AG04449 (cell line): ENCODE measurements at regions not wholly inside any gene's neighbourhood (a gene's known extent, or its start where the extent isn't known, plus 50 kb on each side); places are given as distances from the start of the nearest gene placed in this dataset.
A peak's percentile ranks its signal among the peaks of the same experiment; 100 is the strongest.

Source experiments
- CTCF ChIA-PET: fragments of 350-600 bp; formaldehyde crosslinking; extraction: SDS; loops from one replicate; lab custom pipeline; 2021; ENCODE audit warnings: antibody characterized with exemption; lab: Yijun Ruan, JAX
- POLR2A ChIA-PET: fragments of 400-600, 350-600 bp; formaldehyde crosslinking; extraction: SDS; loops from one replicate; lab custom pipeline; 2020; ENCODE audit warnings: antibody characterized with exemption, inconsistent platforms; lab: Yijun Ruan, JAX
- DNase-seq: peaks from one replicate; pipeline ENCODE4 v3.0.0-alpha.2; 2010; ENCODE audit warnings: low read depth, low spot score
- H3K4me3 ChIP-seq: 2 replicates; pipeline ENCODE4 v1.5.1; 2011; ENCODE audit warnings: low read depth, mild to moderate bottlenecking, control low read depth, low read length
- TF ChIP-seq, protein P1 (sequence below): IDR thresholded peaks from one replicate; pipeline ENCODE4 v1.5.1; 2011; ENCODE audit warnings: mild to moderate bottlenecking, moderate library complexity, low read length, control low read depth, inconsistent platforms; ENCODE audit not compliant: insufficient read depth; ENCODE audit errors: missing control alignments

DNA sequence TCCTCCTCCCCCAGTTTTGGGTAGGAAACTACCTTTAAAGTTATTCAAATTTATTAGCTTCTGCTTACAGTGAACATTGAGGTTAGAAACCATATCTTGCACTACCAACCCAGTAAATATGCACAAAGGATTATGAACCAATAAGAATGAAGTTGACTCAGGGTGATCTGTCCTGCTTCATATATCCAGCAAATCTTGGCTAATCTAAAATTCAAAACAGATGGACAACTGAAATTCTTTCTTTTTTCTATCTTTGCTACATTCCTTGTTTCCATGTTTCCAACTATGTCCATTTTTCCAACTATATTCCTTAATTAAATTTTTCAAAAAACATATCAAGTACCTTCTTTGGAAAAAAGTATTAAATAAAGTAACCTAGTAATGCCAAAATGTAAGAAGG, 149.3 kb downstream of the FAM124B start:
- TF ChIP-seq, protein P1, sequence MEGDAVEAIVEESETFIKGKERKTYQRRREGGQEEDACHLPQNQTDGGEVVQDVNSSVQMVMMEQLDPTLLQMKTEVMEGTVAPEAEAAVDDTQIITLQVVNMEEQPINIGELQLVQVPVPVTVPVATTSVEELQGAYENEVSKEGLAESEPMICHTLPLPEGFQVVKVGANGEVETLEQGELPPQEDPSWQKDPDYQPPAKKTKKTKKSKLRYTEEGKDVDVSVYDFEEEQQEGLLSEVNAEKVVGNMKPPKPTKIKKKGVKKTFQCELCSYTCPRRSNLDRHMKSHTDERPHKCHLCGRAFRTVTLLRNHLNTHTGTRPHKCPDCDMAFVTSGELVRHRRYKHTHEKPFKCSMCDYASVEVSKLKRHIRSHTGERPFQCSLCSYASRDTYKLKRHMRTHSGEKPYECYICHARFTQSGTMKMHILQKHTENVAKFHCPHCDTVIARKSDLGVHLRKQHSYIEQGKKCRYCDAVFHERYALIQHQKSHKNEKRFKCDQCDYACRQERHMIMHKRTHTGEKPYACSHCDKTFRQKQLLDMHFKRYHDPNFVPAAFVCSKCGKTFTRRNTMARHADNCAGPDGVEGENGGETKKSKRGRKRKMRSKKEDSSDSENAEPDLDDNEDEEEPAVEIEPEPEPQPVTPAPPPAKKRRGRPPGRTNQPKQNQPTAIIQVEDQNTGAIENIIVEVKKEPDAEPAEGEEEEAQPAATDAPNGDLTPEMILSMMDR, result no peak
- peak; percentile 40 for DNase-seq
- ChIA-PET POLR2A (interaction anchor here (0.7 kb wide), 1 partner anchor 41 kb away, joined by 3 read pairs; no protein-coding TSS in a partner anchor), CTCF (no interaction called here)
- no peak overlapping the region for H3K4me3 ChIP-seq

DNA sequence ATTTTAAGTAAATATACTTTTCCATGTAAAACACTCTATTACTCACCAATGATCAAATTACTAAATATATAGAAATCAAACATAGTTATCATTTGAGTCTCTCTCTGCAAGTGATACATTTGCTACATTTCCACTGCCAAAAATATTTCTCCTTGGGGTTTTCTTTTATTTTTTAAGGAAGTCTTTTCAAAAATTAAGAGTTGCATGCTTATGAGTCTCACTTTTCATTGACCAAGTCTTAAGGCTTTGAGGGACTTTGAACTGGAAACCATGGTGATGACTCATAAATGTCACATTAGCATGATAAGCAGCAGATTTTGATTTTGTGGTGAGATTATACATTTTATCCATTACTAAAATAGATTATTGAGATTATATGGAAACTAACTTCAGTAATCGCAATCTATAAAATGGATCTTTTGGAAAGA, 152.9 kb downstream of the FAM124B start:
- ChIA-PET CTCF (no interaction called here), POLR2A (no interaction called here)
- TF ChIP-seq, protein P1, result no peak

DNA sequence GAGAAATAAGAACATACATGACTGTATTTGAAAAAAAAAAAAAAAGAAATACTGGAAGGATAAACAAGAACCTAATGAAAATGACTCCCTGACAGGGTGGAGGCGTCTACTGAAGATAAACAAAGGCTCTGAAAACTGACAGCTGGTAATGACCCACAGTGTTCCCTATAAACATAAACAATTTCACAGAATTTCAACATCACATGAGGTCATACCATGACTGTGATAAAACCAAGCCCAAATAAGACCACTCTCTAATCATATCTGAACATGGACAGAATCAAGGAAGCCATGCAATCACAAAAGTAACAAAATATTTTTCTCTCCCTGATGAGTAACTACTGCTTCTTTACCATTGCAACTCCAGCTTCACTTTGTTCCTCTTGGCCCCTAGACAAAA, 159.3 kb downstream of the FAM124B start:
- CTCF ChIA-PET, result no interaction called here
- TF ChIP-seq, protein P1, result no peak
- H3K4me3 ChIP-seq, result no peak overlapping the region
- DNase-seq, result no peak
- POLR2A ChIA-PET, result no interaction called here

More for the DNA sequence above, 152.9 kb downstream of the FAM124B start:
- DNase-seq, result no peak
- no peak overlapping the region for H3K4me3 ChIP-seq

DNA sequence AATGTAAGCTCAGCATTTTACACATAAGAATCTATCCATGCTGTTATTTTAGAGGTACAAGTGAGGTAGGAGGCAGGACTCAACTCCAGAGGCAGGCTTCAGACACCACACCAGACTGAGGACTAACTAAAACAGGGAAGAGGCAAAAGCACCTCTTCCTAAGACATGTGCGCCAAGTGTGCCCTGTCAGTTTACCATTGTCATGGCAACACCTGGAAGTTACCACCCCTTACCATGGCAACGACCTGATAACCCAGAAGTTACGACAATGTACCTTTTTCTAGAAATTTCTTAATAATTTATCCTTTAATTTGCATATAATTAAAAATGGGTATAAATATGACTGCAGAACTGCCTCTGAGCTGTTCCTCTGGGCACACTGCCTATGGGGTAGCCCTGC, 160.1 kb downstream of the FAM124B start:
- ChIA-PET CTCF (no interaction called here), POLR2A (interaction anchor here (1.2 kb wide), 1 partner anchor 203 kb away, joined by 3 read pairs; the partner anchor contains the start of gene SERPINE2)
- DNase-seq, result no peak
- no peak overlapping the region for H3K4me3 ChIP-seq
- TF ChIP-seq, protein P1, result no peak

DNA sequence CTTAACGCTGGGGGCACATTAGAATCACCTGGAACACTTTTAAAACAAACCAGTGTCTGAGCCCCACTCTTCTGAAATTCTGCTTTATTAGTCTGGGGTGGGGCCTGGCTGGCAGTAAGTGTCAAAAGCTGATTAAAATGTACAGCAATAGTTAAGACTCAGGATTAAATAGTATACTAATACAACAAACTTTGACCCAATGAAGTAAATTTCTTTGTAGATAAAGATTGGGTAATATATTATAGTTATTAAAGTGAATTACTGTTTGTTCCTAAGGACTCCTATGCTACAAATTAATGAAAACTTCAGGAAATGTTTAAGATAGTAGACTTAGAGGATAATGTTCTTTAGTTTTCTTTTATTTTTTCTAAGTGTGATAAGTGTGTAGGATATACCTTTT, 160.9 kb downstream of the FAM124B start:
- POLR2A ChIA-PET, result interaction anchor here (1.2 kb wide), 1 partner anchor 202 kb away, joined by 3 read pairs; the partner anchor contains the start of gene SERPINE2
- TF ChIP-seq, protein P1, result no peak

DNA sequence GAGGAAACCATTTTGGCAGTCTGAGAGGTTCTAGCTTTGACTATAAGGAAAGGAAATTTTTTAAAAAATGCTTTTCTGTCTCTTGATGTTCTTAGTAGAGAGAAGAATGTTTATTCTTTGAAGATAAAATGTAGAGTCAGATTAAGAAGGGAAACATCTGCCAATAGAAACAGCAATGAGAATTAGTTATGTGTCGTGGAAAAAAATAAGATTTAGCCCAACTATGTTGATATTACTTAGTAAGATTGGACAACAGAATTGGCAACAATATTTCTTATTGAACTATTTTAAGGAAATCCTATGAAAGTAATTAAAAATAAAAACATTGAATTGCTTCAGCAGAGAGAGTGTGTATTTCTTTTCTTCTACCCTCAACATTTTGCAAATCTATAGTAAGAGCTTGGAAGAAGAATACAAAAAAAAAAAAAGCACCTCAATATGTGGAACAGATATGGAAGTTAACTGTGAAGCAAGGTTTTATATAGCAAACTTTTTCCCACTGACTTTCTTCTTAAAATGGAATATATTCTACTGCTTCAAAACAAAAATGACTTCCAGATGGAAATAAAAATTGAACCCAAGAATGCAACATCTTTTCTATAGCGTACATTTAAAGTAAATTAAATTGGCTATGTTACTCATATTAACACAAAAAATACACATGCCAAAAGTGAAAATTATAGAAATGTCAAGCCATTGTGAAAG, 177.9 kb downstream of the FAM124B start:
- H3K4me3 ChIP-seq, result no peak overlapping the region
- CTCF ChIA-PET, result interaction anchor here (1.3 to 1.5 kb wide), 2 partner anchors 31 to 60 kb away, joined by 3 to 4 read pairs; no protein-coding TSS in a partner anchor
- TF ChIP-seq, protein P1, result no peak
- POLR2A ChIA-PET, result no interaction called here
- DNase-seq, result no peak

More for the DNA sequence above, 160.9 kb downstream of the FAM124B start:
- no peak for DNase-seq
- no peak overlapping the region for H3K4me3 ChIP-seq
- CTCF ChIA-PET, result no interaction called here
